OCI-LY3 (cell line): ENCODE measurements at regions not wholly inside any gene's neighbourhood (a gene's known extent, or its start where the extent isn't known, plus 50 kb on each side); places are given as distances from the start of the nearest gene placed in this dataset.

Experiments
- CTCF ChIP-seq: fragments of 200-600, 300-600 bp; sonication (generic); IDR thresholded peaks from 2 replicates; pipeline ENCODE4 v1.5.1; 2014; ENCODE audit warnings: antibody characterized with exemption, low read length, low read depth
- EZH2phosphoT487 ChIP-seq: fragments of 200-600 bp; shearing (Covaris generic); IDR thresholded peaks from 2 replicates; pipeline ENCODE4 v1.6.1; 2018; ENCODE audit warnings: antibody characterized with exemption, mixed run types, low read depth

DNA sequence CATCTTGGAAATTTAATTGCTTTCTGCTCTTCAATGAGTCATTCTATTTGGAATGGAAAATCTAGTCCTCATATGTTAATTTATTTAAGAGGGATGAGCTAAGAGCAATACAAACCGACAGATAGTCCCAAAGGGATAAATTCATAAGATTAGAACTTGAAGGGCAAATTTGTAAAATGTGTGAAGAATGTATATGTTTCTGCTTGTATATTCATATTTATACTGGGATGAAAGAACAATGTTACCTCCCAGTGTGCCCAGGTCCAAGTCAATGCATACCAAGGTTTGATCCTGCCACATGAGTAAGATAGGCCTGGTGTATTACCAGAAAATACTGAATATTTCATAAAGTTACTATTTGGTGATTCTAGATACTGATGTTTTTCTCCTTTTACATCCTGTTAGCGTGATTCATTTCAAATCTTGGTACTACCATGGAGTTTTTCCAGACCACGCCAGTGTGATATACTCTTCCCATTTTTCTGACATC is 255.6 kb upstream of the SEMA6D start:
- TF ChIP-seq CTCF (no peak), EZH2phosphoT487 (no peak)
